GM18517 (cell line): ENCODE measurements at regions not wholly inside any gene's neighbourhood (a gene's known extent, or its start where the extent isn't known, plus 50 kb on each side); places are given as distances from the start of the nearest gene placed in this dataset.

Source experiments
- ATAC-seq: cut with Tn5 transposase; IDR thresholded peaks from one replicate; pipeline ENCODE4 v1.9.1; 2021; ENCODE audit warnings: mild to moderate bottlenecking, moderate library complexity; ENCODE audit not compliant: unreplicated experiment

DNA sequence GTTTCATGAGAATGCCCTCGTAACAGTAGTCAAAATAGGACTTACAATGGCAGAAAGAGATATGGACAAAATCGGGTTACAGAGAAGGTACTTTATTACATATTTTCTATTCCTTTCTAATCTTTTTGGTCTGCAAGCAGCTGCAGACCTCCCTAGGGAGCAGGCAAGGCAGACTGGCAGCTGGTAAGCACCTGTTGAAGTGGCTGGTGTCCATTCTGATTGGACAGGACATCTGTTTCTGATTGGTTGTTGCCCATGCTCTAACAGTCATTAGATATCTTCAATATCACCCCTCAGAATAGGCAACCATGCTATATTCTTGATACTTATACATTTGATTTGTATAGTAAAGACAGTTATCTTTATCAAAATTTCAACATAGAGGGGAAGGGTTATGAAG lies 606.3 kb downstream of the KCNJ2 start:
- ATAC-seq, result no peak

DNA sequence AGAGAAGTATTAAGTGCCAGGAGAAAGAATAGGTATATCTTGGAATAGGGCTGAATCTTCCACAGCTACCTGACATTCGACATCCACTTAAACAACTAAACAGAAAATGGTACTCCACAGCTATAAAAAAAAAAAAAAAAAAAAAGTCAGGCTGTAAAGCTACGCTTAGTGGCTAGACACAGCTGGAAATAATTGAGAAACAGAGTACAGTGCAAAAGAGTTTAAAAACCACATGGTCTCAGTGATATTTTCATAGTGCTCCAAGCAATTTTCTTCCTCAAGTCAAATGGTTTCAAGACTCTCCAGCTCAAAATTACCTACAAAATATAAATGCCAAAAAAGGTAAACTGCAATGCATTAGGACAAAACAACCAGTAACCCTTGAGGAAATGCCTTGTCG lies 607.1 kb downstream of the KCNJ2 start:
- no peak for ATAC-seq

DNA sequence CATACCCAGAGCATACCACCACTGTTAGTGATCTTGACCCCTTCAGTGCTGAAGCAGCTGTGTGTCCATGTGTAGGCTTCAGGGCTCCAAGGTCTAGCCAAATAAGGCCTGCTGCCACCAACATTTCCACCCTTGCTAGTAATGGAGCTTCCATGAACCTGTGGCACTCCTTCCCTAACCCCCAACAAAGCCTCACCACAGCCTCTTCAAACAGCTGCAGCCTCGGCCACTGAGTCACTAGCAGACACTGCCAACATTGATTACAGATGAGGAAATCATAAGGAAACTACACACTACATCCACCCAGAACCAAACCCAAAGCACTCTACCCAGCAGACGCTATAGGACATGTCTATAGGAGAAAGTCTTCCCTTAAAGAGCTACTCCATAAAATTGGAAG lies 610.7 kb downstream of the KCNJ2 start:
- ATAC-seq, result no peak

DNA sequence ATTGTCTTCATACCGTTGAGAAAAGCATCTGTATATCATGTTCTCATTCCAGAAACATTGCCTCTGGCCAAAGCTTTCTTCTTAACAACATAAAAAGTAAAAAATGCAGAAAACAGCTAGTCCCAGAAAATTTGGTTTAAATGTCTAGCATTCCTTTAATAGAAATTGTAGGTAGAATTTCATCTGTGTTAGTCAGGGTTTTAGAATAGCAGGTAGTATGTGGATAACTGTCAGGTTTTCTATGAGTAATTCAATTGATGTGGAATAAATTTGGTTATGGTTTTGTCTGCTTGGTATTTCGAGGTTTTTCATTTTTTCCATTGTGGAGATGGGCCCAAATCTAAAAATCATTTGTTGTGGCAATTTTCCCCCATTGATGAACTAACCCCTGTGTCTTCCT lies 616.7 kb downstream of the KCNJ2 start:
- ATAC-seq, result no peak

DNA sequence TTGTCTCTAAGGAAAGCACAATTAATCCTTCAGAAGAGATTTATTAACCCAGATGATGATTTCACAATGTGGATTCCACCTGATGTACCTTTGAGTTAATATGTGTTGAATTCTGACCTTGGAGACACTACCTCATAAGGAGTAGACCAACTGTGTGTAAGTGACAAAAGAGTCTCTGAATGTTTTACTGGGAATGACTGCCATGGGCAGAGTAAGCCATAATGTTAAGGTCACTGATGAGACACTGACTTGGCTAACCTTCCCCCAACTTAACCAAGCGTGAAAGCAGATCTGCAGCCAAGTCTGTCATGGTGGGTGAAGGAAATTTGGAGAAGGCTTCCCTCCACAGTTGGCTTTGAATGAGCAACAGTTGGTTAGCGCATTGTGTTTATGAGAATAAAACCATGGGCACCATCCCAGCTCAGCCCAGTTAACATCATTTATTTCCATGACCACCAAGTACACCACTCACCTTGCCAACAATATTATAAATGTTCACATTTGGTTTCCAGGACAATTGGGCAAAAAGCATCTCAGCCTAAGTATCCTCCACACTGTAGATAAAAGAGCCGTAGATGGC lies 618.5 kb downstream of the KCNJ2 start:
- ATAC-seq, result no peak

DNA sequence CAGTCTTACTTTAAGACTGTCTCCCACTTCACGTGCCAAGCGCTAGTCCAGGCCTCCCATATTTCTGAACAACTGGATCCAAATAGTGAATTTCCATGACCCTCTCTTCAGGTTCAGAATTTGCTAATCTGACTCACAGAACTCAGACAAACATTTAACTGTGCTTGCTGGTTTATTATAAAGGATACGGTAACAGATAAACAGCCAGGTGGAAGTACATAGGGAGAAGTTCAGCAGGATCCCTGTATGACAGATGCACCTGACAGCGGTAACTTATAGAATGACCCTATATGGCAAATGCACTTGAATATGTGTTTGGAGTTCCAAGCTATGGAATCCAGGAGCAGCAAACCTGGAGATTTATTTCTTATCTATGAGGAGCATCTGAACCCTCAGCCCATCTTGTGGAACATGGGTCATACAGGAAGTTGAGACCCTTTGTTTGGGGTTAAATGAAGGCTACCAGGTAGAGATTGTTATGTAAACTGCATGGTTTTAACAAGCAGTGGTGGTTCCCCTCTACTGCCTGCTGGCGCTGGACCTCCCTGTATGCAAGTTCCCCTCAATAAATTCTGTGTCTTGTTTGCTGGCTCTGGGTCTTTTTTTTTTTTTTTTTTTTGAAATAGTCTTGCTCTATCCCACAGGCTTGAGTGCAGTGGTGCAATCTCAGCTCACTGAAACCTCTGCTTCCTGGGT lies 622.6 kb downstream of the KCNJ2 start:
- ATAC-seq, result no peak

DNA sequence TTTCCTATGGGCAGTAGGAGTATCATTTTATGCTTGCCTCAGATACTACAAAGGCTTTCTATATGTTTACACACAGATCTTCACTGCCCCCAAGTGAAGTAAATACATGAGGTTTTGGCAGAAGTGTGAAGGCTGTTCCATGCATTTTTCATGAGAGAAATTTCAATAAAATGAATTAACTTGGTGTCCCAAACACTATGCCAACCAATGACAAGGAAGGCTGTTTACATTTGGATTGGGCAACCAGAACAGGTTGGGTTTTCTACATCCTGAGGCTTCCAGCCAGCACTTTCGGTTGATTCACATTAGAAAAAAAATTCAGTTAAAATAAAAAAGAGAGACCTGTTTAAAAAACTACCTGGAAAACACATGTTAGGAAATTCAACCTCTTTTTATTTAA lies 625.4 kb downstream of the KCNJ2 start:
- no peak for ATAC-seq

DNA sequence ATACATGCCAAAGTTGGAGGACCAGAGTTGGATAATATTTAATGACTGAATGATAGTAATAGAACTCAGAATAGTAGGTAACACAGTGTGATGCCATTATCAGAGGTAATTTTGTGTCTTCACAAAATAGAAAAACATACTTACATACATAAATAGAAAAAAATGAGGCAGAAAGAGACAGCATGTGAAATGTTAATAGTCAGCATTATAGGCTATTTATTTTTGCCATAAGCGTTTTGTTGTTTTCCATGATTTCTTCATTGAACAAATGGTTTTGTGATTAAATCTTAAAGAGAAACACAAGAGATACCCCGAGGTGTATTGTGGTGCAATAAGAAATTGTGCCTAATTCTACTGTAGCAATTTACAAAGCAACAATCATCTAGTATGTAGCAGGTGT lies 626.3 kb downstream of the KCNJ2 start:
- no peak for ATAC-seq

DNA sequence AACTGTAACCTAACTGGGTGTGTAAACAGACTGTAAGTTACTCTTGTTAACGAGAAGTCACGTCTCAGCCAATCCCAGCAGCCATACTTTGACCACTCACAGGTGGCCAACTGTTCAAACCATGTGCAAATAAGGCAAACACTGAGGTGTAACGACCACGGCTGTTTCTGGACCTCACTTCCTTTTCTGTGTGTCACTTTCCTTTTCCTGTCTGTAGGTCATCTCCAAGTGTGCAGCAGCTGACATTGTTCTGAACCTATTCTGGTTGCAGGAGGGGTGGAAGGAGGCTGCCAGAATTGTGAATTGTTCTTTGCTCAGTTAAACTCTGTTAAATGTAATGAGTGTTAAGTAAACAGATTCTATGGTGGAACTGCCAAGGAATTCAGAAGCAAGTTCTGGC lies 627.4 kb downstream of the KCNJ2 start:
- ATAC-seq, result no peak

DNA sequence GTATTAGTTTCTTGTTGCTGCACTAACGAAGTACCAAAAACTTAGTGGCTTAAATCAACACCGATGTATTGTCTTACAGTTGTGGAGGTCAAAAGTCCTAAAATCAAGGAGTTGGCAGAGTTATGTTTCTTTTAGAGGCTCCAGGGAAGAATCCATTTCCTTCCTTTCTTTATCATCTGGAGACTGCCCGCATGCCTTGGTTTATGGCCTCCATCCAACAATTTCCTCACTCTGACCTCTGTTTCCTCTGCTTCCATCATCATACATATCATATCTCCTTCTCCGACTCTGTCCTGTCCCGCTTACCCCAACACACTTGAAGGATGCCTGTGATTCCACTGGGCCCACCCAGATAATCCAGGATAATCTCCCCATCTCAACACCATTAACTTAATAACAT lies 627.8 kb downstream of the KCNJ2 start:
- no peak for ATAC-seq

DNA sequence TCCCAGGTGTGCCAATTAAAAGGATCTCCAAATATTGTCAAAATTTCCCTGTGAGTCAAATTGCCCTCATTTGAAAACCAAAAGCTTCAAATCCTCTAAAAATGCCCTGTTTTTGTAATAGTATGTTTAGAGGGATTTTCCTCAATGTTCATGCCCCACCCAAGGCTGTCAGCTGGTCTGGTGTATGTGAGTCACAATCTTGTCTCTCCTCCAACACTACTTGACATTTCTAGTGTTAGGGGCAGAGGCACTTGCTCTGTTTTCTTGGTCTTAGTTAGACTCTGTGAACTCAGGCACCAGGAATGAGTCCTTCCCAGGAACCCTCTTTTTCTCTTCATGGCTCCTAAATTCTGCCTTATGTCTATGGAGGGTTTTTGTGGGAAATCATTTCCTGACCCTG lies 634.8 kb downstream of the KCNJ2 start:
- ATAC-seq, result no peak

DNA sequence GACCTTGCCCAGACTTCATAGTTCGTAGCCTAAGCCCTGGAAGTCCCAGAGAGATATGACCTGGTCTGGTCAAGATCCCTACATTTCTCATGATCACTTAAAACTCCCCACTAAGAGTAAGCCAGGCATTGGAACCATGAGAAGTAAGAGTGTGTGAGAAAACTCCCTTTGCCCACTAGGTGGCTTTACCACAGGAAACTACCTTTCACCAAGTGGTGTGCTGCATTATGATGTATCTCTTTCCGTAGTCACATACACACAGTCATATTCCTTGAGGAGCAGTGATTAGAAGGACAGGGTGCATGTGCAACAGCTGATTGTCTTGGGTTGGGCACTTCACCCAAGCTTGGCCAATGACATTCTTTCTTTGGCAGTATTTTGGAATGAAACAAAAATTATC lies 639.3 kb downstream of the KCNJ2 start:
- no peak for ATAC-seq

DNA sequence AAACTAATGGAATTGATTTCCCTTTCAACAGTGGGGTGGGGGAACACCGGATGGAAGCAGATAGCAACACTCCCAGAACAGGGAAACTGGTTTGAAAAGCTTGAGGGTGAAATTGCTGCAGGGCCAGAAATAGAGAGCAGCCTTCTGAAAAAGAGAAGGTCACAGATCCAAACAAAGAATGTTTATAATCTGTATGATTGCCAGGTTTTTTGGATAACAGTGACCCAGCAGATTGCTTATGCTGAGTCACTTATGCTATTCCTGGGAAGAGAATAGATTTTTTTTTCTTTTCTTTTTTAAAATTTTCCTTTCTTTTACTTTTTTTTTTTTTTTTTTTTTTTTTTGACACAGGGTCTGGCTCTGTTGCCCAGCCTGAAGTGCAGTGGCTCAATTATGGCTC lies 641.3 kb downstream of the KCNJ2 start:
- no peak for ATAC-seq

DNA sequence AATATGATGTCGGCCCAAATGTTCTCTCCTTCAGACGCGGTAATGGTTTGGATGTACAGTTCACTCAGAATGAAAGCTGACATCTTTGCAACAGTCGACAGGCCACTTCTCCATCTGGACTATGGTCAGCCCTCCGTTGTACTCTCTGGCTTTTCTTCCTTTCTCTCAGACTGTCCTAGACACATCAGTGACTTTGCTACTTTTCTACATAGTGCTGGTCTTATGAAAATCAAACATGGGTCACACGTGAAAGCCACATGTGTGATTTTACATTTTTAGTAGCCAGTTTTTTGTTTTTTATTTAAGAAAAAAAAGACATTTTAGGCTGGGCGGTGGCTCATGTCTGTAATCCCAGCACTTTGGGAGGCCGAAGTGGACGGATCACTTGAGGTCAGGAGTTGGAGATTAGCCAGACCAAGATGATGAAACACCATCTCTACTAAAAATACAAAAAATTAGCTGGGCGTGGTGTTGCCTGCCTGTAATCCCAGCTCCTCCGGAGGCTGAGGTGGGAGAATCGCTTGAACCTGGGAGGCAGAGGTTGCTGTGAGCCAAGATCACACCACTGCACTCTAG lies 644.1 kb downstream of the KCNJ2 start:
- ATAC-seq, result no peak

DNA sequence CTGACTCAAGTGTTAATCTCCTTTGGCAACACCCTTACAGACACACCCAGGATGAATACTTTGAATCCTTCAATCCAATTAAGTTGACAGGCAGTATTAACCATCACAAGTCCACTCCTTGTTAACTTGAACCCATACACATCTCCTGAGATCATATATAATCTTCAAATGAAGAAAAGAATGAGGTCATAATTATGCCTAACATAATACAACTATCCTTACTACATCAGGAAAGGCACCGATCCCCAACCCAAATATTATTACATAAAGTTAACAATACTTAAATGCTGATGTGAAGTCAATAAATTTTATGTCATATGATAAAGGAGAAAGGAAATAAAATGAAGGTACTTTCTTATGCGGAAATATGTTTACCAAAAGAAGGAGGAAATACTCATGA lies 649.9 kb downstream of the KCNJ2 start:
- ATAC-seq, result no peak

DNA sequence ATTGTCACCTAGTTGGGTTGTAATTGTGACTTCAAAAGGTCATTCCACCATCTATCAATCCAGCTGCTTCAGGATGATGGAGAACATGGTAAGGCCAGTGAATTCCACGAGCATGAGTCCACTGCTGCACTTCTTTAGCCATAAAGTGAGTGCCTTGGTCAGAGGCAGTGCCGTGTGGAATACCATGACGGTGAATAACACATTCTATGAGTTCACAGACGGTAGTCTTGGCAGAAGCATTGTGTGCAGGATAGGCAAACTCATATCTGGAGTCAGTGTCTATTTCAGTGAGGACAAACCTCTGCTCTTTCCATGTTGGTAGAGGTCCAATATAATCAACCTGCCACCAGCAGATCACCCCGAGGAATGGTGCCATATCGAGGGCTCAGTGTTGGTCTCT lies 650.9 kb downstream of the KCNJ2 start:
- ATAC-seq, result no peak

DNA sequence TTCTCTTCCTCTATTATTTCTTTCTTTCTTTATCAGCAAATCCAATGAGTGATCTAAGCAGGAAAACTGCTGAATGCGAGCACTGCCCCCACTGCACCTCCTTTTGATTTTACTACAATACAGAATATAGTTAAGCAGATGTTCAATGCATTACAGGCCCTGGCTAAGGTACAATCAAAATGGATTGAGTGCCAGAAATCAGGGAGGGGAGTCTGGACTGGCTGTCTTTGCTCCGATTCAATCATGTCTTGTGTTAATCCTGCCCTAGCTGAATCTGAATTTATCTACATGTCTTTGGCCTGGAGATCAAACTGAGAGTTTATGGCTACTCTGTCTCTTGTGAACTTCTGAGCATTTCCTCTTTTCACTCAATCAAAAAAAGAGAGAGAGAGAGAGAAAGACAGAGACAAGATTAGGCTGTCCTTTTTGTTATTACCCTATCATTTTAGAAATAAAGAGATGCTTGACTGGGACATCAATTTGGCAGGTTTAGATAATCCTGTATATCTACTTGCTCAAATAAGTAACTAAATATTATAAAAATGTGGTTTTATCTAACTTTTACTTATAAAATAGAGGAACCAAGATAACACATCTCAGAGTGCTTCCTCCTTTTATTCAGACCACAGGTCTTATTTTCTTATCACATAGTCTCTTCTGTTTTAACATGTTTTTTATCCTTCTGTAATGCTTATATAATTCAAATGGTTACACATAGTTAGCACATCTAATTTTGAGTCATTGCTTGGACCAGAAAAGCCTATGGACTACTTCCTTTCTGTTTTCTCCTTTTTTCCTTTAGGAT lies 656.2 kb downstream of the KCNJ2 start:
- ATAC-seq, result no peak

DNA sequence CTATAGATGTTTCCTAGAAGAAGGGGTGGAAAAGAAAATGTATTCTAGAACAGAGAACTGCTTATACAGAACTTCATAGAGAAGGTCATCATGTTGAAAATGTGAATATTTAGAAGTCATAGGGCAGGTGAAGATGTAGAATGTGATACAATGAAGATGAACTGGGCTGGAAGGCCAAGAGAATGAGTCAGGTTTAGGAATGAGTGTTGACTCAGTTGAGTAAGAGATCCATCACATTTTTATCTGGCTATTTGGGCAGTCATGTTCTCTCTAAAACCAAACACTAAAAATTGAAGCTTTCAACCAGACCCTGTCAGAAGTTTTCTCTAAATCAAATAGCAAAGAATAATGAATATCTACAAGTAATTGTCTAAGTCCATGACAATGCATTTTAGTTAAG lies 660.5 kb downstream of the KCNJ2 start:
- no peak for ATAC-seq

DNA sequence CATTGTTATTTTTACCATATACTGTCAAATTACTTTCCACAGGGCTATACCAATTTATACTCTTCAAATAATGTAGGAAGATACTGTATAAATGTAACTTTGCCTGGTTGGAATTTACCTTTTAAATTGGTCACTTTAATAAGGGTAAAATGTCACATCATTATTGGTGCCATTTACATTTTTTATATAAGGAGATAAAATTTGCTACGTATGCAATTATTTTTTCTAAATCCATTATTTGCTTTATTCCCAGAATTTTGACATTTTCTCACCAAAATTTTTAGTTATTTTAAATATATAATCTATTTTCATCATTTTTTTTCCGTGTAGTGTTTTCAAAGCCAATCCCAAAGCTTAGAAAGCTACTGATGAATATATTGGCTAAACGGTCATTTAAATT lies 664.7 kb downstream of the KCNJ2 start:
- ATAC-seq, result no peak

DNA sequence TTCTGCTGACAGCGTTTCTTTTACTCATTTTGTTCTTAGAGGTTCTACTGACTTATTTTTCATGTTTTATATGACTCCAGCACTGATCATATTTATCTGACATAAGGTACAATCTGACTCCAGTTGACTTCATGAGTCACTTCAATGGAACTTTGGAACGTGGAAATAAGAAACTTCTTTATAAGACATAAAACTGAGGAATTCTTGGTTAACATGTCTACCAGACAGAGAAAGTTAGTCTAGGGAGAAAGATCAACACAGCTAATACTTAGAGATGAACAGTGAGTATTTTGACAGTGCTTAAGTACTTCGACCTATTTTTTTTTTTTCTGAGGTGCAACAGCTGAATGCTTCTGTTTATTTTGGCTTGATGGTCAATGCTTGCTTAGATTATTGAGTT lies 679.5 kb downstream of the KCNJ2 start:
- no peak for ATAC-seq

DNA sequence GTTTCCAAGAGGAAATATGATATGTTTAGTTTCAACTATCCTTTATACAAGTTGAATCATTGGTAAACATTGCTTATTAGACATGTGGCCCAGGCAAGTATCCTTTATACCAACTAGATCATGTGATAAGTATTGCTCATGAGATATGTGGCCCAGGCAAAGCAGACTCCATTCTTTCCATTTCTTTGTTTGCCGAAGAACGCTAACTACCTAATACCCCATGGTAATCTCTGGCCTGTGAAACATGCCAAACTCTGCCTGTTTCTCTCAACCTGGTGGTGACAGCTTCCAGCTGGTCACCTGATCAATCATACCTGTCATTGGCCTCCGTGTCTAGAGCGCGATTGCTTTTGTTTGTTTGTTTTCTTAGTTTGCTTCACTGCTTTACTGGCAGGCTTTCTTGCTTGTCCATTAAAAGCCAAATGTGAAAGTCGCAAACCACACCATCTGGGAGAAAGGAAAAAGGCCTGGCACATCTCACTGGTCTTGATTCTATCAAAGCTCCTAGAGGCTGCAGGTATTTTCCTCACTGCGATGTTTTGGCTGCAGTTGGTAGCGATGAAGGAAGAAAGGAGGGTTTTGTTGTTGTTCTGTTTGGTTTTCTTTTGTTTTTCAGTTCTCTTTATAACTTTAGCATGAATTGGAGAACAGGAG lies 686.2 kb downstream of the KCNJ2 start:
- ATAC-seq, result no peak
